ENCODE measurements at regions not wholly inside any gene's neighbourhood (a gene's known extent, or its start where the extent isn't known, plus 50 kb on each side); places are given as distances from the start of the nearest gene placed in this dataset.

GRCh38 chr4:184937030-184937710, 81.1 kb upstream of the HELT start:
- no peak for TF ChIP-seq POLR2A (IDR thresholded peaks at IDR 0.05)
- no peak for TF ChIP-seq CTCF (IDR thresholded peaks at IDR 0.05)

Data from body of pancreas (tissue), 4 donors.